CD4-positive, alpha-beta T cell treated with Interleukin-10 for 1 hour (primary cell): ENCODE measurements at regions not wholly inside any gene's neighbourhood (a gene's known extent, or its start where the extent isn't known, plus 50 kb on each side); places are given as distances from the start of the nearest gene placed in this dataset.

Source experiments
- DNase-seq: peaks from one replicate; pipeline ENCODE4 v3.0.0-alpha.2; 2020

DNA sequence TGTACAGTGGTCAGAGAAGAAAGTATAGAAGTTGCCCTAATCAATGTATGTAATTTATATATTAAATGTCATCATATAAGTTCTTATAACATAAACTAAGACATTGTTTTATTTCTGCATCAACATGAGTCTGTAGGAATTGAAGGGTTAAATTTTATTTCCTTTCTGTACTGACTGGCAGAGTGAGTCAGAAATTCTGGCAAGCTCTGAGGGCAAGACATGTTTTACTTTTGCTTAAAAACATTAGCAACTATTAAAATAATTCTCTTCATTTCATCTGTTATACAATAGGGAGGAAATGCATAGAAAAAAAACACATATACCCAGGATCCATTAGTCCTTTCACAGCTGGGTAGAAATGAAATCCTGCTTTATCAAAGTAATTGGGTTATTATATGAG, 171.4 kb upstream of the ALCAM start:
- no peak for DNase-seq

DNA sequence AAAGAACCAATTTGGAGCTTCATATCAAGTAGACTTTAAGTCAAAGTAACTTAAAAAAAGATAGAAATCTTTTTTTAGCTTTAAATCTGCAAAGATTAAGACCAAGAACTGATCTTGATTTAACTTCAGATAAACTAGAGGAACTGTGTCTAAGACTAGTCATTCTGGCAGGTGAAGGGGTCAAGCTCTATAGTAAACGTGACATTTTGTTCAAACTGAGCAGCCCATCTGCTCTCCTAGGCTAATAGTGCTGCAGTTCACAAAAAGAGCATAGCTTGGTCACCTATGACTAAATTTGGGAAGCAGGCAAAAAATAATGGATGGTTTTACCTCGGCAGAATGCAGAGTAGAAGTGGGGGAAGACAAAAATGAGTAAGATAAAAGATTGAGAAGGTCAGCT, 168.8 kb upstream of the ALCAM start:
- DNase-seq, result no peak

DNA sequence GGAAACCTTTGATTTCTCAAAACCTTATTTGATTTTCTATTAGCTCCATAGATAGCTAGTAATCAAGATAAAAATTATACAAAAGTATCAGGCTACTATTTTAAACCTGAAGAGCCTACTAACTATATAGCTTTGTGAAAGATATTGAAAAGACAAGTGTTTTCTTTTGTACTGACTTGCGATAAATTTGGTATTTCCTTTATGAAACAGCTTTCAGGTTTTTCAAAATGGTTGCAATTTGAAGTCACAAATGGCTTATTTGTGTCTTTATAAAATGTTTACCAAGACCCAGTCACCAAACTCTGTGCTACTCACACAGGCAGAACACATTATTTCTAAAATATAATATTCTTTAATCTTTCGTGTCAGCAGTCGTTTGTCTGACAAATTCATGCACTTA, 167.5 kb upstream of the ALCAM start:
- DNase-seq, result no peak

DNA sequence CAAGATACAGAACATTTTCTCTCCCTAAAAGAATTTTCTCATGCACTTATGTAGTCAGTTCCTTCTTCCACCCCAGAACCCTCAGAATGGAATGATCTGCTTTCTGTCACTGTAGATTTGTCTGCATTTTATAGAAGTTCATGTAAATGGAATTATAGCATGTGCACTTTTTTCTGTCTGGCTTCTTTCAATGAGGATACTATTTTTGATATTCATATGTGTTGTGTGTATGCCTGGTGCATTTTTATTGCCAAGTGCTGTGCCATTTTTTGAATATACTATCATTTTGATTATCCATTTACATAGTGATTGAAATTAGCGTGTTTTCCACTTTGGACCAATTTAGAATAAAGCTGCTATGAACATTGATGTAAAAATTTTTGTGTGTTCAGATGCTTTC, 156.6 kb upstream of the ALCAM start:
- DNase-seq, result no peak

DNA sequence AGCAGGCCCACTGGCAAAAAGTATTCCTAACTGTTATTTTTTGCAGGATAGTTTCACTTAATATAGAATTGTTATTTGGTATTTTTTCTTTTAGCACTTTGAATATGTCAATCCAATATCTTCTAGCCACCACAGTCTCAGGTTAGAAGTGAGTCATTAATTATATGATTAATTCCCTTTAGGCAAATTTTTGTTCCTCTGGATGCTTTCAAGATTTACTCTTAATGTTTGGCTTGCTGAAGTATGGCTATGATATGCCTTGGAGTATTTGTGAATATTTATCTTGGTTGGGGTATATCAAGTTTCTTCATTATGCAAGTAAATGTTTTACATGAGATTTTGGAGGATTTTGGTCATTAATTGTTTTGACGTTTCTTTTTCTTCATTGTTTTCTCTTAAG, 152.1 kb upstream of the ALCAM start:
- DNase-seq, result no peak

DNA sequence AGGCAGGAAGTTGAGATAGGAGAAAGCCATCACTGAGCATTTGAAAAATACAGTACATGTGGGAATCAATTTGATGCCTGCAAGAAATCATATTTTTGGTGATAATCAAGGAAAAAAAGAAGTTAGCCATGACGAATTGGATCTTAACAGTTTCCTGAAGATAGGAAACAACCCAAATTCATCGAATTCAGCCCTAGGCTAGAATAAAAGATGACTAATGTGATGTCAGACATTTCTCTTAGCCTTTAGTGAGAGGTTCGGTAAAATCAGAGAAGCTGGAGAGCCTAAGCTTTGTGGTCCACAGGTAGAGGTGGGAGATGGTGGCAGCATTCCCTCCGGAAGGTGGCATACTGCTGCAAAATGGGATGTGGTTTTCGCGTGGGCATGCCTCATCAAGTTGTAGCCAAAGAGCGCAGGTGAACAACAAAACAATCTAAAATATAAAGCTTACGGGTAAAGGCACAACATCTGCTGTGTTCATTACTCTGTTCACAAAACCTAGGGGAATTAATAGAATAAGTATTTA, 144.1 kb upstream of the ALCAM start:
- no peak for DNase-seq

DNA sequence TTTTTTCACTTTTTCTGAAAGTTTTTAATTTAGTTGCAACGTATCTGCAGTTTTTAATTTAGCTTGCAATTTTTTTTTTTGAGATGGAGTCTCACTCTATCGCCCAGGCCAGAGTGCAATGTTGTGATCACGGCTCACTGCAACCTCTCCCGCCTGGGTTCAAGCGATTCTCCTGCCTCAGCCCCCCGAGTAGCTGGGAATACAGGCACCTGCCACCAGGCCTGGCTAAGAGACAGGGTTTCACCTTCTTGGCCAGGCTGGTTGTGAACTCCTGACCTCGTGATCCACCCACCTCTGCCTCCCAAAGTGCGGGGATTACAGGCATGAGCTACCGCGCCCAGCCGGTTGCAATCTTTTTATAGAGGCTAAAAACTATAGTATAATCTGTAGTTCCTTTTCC, 142.9 kb upstream of the ALCAM start:
- DNase-seq, result no peak

DNA sequence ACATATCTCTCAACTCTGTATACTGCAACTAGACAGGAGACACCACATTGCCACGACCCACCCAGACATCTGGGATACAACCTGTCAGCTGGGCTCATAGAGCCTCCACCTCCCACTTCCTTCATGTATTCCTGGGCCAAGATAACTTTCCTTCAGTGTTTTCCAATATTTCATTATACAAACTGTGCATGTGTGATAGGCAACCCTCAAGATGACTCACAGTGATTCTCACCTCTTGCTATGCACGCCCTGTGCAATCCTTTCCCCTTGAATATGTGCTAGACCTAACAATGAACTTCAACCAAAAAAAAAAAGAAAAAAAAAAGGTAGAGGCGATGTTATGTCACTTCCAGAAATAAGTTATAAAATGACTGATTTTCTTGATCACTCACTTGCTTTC, 138.0 kb upstream of the ALCAM start:
- DNase-seq, result no peak

DNA sequence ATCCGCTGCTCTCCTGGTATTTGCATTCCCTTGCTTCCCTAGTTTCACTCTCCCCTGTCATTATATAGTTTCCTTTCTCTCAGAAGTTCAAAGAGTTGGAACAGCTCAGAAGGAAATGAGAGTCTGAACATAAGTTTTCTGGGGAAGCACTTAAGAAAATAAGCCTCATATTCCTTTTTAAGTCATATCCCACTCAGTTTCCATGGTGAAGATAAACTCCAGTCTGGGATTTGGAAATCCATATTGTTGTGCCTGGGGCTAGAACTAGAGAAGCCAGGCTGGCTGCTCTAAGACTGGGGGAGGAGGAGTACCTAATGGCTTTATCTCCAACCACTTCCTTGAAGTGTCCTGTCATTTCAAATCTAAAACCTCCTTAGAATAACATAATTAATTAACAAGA, 134.2 kb upstream of the ALCAM start:
- DNase-seq, result no peak

DNA sequence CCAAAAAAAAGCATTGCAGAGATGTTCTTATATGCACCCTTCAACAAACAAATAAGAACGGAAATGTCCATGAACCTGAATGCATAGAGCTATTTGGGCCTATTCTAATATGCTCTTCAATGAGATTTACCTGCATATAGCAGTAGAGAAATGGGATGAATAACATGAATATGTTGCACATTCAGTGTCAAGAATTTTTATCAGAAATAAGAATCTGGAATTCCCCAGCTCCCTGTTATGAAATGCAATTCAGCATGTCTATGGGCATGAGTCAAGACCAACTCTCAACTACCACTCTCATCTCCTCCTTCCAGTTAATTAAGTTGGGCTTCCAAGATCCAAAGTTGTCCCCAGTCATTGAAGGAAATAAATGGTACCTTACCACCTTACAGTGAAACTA, 133.7 kb upstream of the ALCAM start:
- DNase-seq, result no peak

DNA sequence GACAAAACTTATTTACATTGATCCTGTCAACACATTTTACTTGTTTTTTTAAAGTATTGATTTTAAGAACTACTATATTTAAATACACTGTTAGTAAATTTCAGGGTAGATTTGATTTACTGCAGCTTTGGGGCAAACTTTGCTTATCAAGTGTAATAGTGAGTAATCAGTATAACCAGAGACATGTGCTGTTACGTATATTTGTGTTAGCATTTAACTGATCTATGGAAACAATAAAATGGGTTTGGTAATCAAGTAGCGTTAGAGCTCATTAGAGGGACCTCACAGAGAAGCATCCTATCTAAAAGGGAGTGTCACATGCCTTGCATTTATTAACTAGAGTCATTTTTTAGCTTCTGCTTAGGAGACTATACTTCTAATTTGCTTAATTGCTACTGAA, 131.5 kb upstream of the ALCAM start:
- DNase-seq, result no peak

DNA sequence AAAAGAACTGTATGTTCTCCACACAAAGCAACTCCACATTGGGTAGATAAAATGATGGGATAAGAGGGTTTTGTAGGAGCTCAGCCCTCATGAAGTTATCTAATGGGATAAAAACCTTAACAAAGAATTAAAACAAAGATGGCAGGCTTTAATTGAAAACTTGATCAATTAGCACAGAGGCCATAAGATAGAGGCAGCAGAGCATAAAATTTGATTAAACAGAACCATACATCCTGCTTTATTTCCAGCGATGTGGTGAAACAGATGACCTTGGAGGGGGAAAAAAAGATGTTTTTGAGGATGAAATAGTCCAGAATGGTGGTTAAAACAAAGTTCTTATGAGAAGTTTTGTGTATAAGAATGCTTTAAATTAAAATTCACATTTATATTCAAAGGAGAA, 130.9 kb upstream of the ALCAM start:
- no peak for DNase-seq

DNA sequence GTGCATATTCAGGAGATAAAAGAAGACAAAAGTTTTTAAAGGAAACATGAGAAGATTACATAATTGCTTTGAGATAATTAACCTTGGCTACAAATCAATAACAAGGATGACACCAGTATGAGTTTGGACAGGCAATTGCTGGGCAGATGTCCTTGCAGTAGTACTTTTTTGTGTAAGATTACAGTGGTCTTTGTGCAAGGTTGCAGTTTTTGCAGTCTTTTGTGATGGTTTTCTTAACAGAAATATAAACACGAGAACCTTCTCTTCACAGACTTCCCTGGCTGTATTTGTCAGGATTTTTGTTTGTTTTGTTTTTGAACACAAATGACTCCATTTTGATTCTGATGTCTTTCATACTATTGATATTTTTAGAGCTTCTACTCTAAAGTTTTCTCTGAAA, 128.3 kb upstream of the ALCAM start:
- no peak for DNase-seq

DNA sequence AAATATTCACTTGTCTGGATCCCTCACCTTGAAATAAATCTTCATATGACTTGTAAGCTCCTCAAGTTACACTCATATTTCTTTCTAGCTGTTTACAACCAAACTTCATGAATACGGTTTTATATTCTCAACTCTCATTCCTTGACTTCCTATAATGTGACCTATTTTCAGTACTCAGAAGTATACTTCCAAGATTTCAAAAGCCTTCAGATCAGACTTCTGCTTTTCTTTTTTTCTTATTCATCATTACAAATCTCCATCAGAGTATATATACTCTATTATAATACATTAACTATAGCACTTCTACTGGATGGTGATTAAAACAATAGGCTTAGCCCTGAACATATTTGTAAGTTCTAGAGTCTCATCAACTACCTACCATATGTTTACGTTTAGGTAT, 123.6 kb upstream of the ALCAM start:
- DNase-seq, result no peak

DNA sequence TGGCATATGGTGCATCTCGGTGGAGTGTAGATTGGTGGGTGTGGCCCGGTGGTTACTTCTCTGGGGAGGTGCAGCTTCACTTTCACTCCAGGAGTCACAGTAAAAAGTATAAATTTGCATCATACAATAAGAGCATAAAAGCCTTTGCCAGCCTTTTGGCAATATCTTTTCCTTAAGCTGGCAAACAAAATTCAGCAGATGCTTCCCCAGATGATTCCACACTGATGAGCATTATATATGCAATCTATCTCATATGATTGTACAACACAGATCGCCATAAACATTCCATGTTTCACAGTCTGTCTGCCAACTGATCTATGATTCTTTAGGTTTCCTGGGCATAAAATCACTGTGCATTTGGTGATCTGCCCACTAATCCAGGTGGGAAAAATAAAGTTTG, 120.2 kb upstream of the ALCAM start:
- DNase-seq, result no peak

DNA sequence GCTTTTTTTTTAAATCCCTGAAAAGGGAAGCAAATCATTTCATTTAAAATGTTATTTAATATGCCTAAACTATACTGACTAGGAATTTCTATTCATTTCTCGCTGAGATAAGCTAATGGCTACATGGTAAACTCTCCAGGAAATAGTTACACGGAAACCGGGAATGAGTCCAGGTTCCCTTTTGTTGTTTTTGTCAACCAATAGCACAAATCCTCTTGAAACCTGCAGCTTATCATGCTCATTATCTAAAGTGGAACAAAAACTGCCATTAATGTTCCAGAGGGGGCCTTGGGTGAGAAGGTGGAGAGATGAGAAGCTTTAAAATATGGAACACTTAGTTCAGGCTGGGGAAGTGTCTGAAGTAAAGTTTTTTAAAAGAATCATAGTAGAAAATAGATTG, 113.5 kb upstream of the ALCAM start:
- DNase-seq, result no peak

DNA sequence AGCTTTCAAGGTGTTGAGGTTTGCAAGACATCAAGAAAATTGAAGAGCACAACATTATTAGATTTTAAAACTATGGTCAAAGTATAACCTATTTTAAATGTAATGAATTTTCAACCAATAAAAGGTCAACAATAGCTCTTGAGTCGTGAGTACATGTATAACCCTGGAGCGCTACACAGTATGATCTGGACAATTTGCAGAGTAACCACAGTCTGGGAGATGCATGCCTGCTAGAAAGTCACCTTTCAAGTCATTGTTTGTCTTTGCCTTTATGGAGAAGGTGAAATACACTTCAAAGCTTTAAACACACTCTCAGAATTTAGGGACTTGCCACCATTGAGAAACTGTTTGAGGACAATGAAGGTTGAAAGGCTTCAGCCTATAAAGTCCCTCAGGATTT, 112.6 kb upstream of the ALCAM start:
- DNase-seq, result no peak

DNA sequence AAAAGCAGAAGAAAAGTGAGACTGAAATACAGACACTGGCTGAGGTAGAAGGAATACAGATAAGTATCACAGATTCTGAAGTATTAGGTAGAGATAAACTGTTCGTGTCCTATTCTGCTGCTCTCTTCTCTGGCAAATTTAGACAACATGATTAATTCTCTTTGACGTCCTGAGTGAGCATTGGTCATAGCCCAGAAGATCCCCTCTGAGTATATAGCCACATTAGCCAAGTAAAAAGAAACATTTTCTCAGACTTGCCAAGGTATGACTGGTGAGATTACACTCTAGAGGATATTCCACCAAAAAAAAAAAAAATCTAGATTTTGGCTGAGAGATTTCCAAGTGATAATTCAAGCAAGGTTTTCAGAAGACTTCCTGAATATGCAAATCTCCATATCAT, 111.4 kb upstream of the ALCAM start:
- no peak for DNase-seq

DNA sequence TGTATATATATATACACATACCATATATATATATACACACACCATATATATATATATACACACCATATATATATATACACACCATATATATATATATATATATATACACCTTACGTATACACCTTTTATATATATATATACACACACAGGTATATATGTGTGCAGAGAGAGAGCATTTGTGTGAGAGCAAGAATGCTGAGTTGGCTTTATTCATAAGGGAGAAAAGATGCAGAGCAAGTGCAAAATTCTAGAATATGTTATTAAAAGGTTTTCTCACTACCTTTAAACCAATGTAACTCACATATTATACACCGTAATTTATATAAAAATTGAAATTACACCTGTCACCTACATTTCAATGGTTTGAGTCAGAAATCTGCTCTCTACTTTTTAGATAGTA, 107.2 kb upstream of the ALCAM start:
- no peak for DNase-seq

DNA sequence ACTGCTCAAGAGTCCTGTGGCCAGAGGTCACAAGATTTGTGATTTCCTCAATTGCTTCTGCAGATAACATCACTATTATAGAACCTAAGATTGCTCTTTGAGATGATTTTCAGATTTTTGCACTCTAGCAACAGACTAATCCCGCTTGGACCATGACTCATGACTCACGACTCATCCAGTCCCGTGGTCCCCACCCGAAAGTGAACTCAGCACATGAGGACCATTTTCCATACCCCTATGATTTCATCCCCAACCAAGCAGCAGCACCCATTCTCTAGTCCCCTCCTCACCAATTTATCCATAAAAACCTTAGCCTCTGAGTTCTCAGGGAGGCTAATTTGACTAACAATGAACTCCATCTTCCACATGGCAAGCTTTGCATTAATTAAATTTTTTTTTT, 106.3 kb upstream of the ALCAM start:
- no peak for DNase-seq

DNA sequence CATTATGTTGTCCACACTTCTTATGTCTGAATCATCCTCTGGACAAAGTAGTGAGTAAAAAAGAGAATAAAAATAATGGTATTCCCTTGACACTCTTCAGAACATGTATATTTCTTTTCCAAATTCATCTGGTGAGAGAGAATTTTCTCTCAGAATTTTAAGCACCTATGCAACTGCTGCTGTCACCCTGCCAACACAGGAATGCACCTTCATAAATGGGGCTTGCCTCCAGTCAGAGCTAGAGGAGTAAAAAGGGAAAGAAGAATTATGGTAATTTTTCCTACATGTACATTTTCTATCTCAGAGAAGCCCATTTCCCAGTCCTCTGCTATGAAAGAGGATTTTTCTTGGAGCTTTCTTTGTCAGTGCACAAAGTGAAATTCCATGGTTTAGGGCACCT, 92.2 kb upstream of the ALCAM start:
- no peak for DNase-seq

DNA sequence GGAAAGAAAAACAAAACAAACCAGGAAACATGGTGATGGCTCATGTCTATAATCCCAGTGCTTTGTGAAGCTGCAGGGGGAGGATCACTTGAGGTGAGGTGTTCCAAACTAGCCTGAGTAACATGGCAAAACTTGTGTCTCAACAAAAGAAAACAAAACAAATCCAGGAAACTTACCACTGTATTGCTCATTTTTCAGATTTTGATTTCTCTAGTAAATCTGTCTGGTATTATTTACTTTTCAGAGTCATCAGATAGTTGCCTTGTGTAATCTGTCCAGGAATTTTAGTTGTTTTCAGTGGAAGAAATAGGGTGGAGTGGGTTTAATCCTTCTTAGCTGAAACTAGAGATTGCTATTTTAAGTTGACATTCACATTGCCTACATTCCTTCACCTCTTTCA, 91.8 kb upstream of the ALCAM start:
- DNase-seq, result no peak

DNA sequence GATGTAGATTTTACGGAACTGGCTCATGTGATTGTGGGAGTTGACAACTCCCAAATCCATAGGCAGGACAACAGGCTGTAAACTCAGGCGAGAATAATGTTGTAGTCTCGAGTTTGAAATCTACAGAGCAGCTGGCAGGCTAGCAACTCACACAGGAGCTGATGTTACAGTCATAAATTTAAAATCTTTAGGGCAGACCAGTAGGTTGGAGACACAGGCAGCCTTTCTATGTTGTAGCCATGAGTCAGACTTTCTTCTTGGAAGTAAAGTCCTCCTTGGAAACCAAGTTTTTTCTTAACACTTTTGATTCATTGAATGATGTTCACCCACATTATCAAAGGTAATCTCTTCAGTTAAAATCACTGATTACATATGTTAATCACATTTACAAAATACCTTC, 89.1 kb upstream of the ALCAM start:
- no peak for DNase-seq

DNA sequence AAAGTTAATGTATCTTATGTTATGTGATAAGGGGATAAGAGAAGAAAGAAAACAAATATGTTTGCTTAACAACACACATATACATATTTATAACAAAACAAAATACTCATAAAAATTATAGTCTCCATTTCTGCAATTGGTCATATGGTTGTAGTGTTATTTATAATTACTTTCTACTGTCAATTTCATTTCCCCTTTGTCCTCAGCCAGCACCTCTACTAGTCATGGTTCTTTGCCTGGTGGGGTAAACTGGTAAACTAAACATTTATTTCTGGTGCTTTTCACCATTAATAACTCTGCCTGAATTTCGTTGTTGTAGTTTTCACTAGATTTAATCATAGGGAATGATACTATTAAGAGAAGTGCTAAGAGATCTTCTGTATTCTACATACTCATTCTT, 88.0 kb upstream of the ALCAM start:
- DNase-seq, result no peak

DNA sequence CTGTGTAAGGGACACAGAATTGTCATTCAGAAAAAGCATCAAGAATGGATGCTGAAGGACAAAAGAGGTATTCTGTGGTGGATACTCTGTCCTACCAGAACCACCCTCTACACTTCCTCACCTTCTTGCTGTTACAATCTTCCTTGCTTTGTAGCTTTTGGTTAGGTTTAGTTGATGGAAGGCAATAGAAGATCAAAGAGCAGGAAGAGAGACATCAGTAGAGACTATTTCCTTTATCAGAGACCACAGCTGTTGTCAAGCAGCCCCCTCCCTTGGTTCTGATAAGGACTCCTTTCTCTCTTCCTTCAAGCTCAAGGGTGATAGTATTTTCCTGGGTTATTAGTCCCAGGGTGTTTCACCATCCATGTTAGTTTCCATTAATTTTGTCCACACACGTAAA, 84.7 kb upstream of the ALCAM start:
- DNase-seq, result no peak

DNA sequence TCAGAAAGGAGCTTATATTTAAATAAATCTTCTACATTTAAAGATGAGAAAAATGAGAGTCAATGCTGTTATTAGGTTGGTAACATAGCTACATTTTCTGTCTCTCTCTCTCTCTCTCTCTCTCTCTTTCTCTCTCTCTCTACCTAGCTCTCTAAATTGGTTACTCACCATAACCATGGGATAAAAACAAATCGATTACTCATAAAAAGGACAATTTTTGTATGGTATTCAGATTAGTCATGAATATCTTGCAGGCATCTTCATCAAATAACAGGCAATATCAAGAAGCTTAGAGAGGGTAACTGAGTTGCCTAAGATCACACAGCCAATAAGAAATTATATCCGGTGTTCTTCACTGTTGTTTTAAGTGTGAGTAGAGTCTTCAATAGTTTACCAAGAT, 81.8 kb upstream of the ALCAM start:
- DNase-seq, result no peak
